NCI-H187 treated with DMSO at 0.1 percent for 48 hours (cell line): ENCODE measurements at regions not wholly inside any gene's neighbourhood (a gene's known extent, or its start where the extent isn't known, plus 50 kb on each side); places are given as distances from the start of the nearest gene placed in this dataset.
"Not testable (repeated sequence)": the region's sequence is repeated elsewhere in the genome, so short reads cannot be mapped to it uniquely, and the experiment has no call there.

Experiments
- DNase-seq: peaks from one replicate; lab custom pipeline; 2025; lab: John Stamatoyannopoulos, UW

DNA sequence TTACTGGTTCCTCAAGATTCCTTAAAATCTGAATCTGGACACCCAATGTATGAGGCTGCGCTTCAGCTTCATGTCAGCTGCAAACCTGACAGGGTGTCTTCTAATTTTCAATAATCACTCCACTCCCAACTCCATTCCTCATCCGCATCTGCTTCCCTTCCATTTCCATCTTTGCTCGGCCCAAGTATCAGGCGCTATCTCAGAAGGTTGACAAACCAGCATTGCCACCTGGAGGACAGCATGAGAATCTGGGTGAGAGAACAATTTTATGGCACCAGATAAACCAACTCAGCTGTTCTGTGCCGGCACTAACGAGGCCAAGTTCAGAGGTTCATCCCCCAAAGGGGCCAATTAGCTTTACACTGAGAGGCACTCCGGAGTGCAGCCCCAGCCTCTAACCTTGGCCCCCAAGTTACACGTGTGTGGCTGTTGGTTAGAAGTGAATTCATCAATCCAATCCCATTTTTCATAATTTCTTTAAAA lies 79.1 kb upstream of the LMO2 start:
- peak; percentile 17 for DNase-seq

DNA sequence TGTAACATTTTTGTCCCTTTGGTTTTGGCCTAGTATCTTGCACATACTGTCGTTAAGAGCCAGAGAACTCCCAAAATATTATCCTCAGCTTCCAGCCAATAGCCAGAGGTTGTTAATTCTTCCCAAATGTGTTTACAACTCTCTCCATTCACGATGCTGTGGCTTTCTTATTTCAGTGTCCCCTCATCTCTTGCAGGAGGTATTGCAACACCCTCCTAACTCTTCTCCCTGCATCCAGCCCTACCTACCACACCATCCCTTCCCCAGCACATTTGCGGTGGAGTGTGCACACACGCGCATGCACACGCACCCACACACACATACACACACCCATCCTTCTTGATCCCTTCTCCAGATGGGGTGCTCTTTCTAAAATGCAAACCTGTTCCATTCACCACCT lies 75.6 kb upstream of the LMO2 start:
- no peak for DNase-seq

DNA sequence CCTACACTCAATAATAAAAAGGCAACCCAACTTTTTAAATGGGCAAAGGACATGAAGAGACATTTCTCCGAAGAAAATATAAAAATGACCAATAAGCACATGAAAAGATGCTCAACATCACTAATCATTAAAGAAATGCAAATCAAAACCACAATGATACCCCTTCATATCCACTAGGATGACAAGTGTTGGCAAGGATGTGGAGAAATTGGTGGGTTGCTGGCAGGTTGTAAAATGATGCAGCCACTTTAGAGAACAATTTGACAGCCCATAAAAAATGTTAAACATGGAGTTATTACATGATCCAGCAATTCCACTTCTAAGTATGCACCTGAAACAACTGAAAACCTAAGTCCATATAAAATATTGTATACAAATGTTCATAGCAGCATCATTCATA lies 73.2 kb upstream of the LMO2 start:
- no peak for DNase-seq

DNA sequence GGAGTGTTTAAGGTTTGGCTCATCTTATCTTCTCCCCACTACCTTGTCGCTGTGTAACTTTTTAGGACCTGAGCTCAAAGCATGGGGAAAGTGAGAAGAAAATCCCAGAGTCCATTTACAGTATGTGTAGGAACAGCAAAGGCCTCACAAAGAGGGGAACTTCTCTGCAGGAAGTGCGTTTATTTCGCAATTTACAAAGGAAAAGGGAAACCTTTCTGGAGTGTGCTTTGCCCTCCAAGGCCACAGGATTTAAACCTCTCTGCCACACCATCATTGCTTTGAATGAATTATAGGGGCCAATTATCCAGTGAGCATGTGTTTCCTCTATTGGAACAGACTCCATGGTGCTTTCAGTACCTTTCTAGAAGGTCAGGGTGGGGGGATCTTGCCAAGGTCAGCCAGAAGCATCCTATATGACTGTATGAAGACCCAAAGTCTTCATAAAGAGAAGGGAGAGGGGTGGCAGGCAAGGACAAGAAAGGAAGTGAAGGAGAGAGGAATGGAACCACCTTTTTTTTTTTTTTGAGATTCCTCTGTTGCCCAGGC lies 68.1 kb upstream of the LMO2 start:
- DNase-seq: no peak

DNA sequence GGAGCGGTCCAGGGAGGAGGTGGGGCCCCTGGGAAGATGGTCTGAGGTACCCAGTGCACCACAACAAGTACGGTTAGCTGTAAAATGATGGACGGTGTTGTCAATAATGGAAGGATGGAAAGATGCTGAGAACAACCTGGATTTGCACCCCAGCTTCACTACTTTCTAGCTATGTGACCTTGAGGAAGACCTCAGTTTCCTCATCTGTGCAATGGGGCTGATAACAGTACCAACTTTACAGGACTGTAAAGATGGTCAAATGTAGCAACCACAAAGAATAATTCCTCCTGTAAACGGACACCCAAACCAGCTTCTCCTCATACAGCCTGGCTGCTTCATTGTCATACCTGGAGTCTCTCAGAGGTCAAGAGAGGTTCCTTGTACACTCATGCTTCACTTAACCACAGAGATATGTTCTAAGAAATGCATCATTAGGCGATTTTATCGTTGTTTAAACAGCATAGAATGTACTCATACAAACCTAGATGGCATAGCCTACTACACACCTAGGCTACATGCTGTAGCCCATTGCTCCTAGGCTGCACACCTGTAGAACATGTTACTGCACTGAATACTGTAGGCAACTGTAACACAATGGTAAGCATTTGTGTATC lies 65.5 kb upstream of the LMO2 start:
- no peak for DNase-seq

DNA sequence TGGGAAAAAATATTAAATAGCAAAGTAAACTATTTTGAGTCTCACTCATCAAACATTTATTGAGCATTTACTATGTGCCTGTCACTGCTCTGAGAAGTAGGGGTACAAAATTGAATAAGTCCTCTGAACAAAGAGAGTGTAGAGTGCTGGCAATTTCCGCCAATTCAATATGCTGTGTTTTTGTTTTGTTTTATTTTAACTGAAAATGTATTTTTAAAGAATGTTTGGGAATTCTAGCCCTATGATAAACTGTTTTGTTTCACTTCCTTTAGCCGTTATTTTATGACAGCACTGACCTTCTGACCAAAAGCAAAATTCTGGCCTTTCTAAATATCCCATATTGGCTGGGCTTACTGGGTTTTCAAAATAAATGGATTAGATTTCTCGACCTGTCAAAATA lies 64.7 kb upstream of the LMO2 start:
- DNase-seq: no peak

DNA sequence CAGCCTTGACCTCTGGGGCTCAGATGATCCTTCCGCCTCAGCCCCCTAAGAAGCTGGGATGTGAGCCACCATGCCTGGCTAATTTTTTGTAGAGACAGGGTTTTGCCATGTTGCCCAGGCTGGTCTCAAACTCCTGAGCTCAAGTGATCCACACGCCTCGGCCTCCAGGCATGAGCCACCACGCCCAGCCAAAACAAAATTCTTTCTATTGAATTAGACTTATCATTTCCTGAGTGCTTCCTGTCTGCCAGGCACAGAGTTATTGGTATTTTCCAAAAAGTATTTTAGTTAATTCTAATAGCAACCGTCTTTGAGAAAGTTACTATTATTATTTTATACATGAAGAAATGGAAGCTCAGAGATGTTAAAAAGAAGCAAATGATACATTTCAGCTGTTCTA lies 61.4 kb upstream of the LMO2 start:
- no peak for DNase-seq

DNA sequence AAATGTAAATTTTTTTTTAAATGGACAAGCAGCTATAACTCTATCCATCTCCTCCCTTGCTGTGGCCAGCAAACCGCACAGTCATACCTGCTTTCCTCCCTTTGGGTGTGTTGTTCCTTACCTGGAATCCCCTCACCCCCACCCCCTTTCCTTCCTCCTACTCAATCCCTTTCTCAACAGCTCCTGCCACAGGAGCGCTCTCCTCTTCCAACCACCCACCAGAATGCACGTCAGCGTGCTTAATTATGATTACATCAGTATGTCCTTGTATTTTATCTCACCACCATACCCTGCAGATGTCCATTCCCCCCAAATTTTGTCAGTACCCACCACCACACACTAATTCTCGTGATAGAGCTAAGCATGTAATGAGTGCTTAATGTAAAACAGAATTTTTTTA lies 60.9 kb upstream of the LMO2 start:
- no peak for DNase-seq

DNA sequence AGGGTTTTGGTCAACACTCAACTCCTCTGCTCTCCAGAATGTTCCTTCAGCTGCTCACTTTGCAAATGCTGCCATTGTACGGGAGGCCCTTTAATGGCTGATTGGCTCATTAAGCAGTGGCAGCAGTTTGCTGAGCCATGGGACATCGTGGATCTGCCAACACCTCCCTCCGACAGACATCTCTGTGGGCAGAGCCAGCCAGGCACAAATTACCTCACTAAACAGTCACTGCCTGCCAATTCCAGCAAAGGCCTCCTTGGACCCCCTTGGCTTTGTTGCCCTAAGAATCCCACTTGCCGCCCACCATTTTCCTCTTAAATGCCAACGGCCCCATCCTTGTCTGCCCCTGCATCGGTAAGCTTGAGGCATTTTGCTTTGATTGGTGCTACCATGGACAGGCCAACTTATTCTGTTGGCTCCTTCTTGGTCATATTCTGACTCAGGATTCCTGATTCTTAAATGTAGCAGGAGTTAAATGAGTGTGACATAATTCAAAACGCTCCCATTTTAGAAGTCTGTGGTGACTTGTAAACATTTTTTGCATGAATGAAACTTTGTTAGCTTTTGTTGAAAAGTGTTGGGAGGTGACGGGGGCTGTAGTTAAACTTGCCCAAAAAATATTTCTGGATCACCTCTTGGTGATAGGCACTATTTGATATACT lies 57.5 kb upstream of the LMO2 start:
- no peak for DNase-seq

DNA sequence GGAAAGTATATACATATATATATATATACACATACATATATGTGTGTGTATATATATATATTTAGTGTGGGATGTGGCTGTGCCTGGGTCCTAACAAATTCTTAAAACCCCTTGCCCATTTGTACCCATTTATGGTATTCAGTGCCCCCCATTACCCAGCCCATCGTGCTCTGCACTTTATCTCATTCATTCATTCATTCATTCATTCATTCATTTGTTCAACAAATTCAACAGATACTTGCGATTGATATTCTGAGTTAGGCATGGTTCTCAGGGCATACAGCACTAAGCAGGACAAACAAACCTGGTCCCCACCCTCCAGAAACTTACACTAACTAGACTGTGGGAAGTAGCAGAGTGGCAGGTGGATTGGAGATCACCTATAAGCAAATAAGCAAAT lies 56.6 kb upstream of the LMO2 start:
- no peak for DNase-seq

DNA sequence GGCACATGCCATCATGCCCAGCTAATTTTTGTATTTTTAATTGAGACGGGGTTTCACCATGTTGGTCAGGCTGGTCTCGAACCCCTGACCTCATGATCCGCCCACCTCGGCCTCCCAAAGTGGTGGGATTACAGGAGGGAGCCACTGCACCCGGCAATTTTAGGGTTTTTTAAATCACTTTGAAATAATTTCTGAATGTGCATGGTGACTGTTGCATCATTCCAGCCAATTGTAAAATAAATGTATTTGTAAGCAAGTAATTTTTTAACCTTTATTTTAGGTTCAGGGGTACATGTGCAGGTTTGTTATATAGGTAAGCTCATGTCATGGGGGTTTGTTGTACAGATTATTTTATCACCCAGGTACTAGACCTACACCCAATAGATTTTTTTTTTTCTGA lies 56.0 kb upstream of the LMO2 start:
- not testable (repeated sequence) for DNase-seq

DNA sequence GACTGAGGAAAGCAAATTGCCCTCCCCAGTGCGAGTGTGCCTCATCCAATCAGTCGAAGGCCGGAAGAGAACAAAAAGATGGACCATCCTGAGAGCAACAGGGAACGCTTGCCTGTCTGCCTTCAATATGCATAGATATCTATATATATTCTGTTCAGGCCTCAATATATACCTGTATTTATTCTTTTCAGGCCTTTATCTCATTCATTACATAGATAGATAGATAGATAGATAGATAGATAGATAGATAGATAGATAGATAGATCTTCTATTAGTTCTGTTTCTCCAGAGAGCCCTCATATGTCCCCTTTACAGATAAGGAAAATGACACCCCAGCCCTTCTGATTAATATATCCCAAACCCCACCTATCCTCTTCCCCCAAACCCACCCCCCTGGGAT lies 55.1 kb upstream of the LMO2 start:
- no peak for DNase-seq

DNA sequence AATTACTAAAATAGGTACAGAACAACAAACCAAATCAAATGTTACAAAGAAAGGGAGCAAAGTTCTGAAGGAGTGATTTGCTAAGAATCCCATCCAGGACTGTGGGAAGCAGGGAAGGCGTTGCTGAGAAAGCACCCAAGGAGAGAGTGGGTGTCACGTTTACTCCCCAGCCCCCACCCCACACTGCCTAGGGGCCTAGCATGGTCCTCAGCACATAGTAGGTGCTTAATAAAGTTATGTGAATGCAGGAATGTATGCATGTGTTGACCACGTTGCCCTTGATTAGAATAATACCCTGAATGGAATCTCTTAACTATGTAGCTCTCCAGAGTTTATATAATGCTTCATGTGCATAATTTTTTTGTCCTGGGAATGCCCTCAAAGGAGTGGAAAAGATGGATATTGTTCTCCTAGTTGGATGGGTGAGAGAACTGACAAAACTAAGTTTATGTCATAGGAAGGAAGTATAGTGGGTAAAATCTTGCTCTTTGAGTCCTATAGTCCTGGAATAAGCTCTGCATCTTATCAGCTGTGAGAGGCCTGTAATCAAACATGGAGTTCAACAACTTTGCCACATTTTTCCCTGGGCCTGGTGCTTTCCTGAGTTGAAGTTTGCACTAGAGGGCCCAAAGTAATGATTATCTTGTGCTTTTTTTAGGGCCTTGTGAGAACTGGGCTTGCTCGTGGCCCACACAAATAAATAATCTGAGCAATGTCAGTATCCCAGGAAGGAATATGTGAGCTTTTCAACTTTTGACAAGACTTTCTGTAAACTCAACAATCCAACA lies 53.8 kb upstream of the LMO2 start:
- no peak for DNase-seq

DNA sequence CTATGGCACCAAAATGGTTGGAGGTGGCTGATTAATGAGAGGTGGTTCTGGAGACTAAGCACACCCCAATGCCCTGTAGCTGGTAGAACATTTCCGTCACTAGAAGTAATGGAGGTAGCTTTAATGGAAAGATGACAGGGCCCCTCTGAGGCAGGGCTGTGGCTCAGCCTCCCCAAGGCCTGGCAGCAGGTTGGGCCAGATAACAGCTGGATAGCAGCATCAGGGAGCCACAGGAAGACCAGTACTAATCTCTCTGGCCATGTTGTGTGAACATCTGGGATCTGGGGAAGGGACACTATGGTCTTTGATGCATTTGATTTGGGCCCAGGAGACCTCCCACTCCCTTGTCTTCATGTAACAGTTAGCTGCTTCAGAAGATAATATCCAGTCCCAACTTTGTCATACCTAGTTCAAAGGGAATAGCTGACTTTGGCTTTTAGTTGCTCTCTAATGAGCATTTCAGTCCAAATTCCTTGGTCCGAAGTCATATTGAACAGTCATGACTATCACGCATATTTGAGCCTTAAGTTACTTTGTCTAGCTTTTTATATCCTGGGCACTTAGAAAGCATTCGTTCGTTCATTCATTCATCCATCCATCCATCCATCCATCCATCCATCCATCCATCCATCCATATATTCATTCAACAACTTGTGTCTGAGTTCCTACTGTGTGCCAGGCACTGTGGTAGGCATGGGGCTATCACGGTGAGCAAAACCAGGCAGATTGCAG lies 53.0 kb upstream of the LMO2 start:
- no peak for DNase-seq

DNA sequence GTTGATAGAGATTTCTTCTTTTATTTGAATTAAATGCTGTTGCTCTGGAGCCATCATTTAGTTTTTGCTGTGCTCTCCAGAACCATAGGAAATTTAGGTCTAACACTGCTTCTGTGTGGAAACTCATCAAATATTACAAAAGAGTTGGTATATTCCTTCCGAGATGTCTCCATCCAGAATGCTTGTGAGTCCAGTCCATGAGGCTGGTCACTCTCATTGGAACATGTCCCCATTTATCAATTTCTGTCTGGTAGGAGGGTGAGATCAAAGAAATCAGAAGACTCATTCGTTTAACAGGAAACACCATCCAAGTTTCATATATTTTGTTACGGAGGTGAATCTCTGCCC lies 52.4 kb upstream of the LMO2 start:
- DNase-seq: no peak

DNA sequence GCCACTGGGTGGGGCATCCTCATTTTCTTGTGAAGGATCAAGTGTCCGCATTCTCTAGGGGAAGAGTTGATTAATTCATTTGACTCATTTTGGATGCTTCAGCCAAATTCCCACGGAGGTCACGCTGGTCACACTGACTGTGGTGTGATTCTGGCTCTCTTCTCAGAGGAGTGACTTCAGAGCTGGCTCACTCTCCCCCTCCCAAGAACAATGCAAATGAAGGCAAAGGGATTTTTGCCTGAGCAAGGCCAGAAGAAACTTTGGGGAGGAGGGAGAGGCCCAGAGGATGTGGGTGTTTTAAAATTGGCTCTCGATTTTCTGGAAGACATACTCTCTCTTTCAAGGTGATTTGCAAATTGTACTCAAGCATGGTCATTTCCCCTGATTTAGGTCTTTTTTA lies 51.1 kb upstream of the LMO2 start:
- no peak for DNase-seq

DNA sequence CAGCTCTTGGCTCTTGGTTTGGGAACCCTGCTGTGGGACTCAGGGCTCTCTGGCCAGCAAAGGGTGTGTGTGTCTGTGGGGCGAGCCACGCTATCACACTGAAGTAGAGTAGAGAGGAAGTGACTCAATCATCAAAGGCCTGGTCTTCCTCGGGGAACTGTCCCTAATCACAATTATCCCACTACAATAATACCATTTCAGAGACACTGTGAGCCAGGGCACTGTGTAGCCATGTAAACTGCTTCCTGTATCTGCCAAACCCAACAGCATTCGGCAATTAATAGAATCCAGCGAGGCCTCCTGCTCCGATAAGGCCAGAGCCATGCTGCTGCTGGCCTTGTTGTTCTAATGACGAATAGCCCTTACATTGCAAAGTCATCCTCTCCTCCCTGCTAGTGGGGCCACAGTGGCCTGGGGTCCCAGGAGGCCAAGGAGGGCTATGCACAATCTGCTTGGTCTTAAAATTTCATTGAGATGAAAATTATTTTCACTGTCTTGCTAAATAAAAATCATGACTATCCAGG lies 49.8 kb upstream of the LMO2 start:
- no peak for DNase-seq
